ENCODE measurements at regions not wholly inside any gene's neighbourhood (a gene's known extent, or its start where the extent isn't known, plus 50 kb on each side); places are given as distances from the start of the nearest gene placed in this dataset.

GRCh38 chr7:41367967-41368882 lies 334.7 kb downstream of the INHBA start:
- no peak overlapping the region for H3K27ac ChIP-seq (ENCODE audit: low read length)
- H3K4me2 ChIP-seq (ENCODE audit: low read depth, low read length, poor library complexity, severe bottlenecking): no peak overlapping the region
- H3K27me3 ChIP-seq (ENCODE audit: low read length): no peaks in the 10 kb centered on the region
- H3K9me2 ChIP-seq (replicated peaks; ENCODE audit: insufficient read depth, low read length): no peaks in the 10 kb centered on the region
- H3K36me3 ChIP-seq (ENCODE audit: insufficient read depth, low read length): no peaks in the 10 kb centered on the region
- H3K9ac ChIP-seq (ENCODE audit: low read length): no peak overlapping the region
- no peaks in the 10 kb centered on the region for H4K20me1 ChIP-seq (ENCODE audit: insufficient read depth, low read depth, low read length)
- no peak overlapping the region for H3K4me3 ChIP-seq (ENCODE audit: low read length)
- no peaks in the 10 kb centered on the region for H3K4me1 ChIP-seq (ENCODE audit: low read length)
- peaks cover 5% of the 10 kb centered on the region; the same call in 1 of the 2 replicates for H3K9me3 ChIP-seq (ENCODE audit: low read length)
- H2AFZ ChIP-seq (ENCODE audit: low read length): no peak overlapping the region
- DNase-seq: no peak
- H3K79me2 ChIP-seq (ENCODE audit: low read length): no peaks in the 10 kb centered on the region

GRCh38 chr7:41351091-41351490 lies 351.8 kb downstream of the INHBA start:
- no peaks in the 10 kb centered on the region for H3K9me3 ChIP-seq (ENCODE audit: low read length)
- no peak overlapping the region for H3K27ac ChIP-seq (ENCODE audit: low read length)
- H3K9ac ChIP-seq (ENCODE audit: low read length): no peak overlapping the region
- H3K27me3 ChIP-seq (ENCODE audit: low read length): no peaks in the 10 kb centered on the region
- H3K4me3 ChIP-seq (ENCODE audit: low read length): no peak overlapping the region
- no peaks in the 10 kb centered on the region for H3K4me1 ChIP-seq (ENCODE audit: low read length)
- no peak overlapping the region for H3K4me2 ChIP-seq (ENCODE audit: low read depth, low read length, poor library complexity, severe bottlenecking)
- H3K36me3 ChIP-seq (ENCODE audit: insufficient read depth, low read length): no peaks in the 10 kb centered on the region
- no peaks in the 10 kb centered on the region for H3K79me2 ChIP-seq (ENCODE audit: low read length)
- no peak for DNase-seq
- H2AFZ ChIP-seq (ENCODE audit: low read length): no peak overlapping the region
- H3K9me2 ChIP-seq (replicated peaks; ENCODE audit: insufficient read depth, low read length): no peaks in the 10 kb centered on the region
- no peaks in the 10 kb centered on the region for H4K20me1 ChIP-seq (ENCODE audit: insufficient read depth, low read depth, low read length)

GRCh38 chr7:41346878-41347277 lies 356.0 kb downstream of the INHBA start:
- H3K9ac ChIP-seq (ENCODE audit: low read length): no peak overlapping the region
- no peak overlapping the region for H3K4me2 ChIP-seq (ENCODE audit: low read depth, low read length, poor library complexity, severe bottlenecking)
- DNase-seq: no peak
- H3K4me3 ChIP-seq (ENCODE audit: low read length): no peak overlapping the region
- no peaks in the 10 kb centered on the region for H3K9me3 ChIP-seq (ENCODE audit: low read length)
- H3K27me3 ChIP-seq (ENCODE audit: low read length): no peaks in the 10 kb centered on the region
- no peaks in the 10 kb centered on the region for H3K36me3 ChIP-seq (ENCODE audit: insufficient read depth, low read length)
- no peak overlapping the region for H2AFZ ChIP-seq (ENCODE audit: low read length)
- no peaks in the 10 kb centered on the region for H4K20me1 ChIP-seq (ENCODE audit: insufficient read depth, low read depth, low read length)
- no peaks in the 10 kb centered on the region for H3K79me2 ChIP-seq (ENCODE audit: low read length)
- H3K4me1 ChIP-seq (ENCODE audit: low read length): no peaks in the 10 kb centered on the region
- H3K9me2 ChIP-seq (replicated peaks; ENCODE audit: insufficient read depth, low read length): no peaks in the 10 kb centered on the region
- no peak overlapping the region for H3K27ac ChIP-seq (ENCODE audit: low read length)

DNA sequence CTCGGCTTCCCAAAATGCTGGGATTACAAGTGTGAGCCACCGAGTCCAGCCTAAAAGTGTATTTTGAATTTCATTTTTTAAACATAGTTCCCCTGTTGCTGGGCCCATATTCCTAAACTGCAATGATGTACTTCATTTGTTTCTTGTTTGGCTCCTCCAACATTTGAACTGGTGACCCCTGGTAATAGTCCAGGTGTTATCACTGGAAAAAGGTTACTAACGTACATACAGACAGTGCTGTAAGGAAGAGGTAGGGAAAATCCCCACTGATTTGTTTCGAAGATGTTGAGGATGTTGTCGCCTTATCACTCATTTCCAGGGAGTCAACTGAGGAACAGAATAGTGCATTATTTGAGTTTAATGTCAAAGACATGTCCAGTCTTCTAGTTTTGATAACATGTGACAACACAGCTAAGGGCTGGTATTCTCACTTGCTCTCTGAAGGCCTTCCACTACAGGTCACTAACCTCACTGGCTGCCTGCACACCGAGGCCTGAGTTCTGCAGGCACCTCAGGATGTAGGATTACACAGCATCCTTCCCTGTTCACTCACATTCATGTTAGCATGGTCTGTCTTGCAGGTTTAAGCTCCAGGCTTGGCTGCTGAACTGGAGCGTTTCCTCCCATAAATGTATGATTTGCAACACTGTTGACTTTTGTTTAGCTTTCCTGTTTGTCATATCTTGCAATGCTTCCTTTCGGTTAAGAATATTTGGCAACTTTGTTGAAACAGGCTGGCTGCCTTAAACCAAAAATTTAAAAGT lies 362.8 kb downstream of the INHBA start:
- Histone ChIP-seq H3K27ac (ENCODE audit: low read length) (no peak overlapping the region), H3K9me3 (ENCODE audit: low read length) (no peaks in the 10 kb centered on the region), H3K27me3 (ENCODE audit: low read length) (no peaks in the 10 kb centered on the region), H3K36me3 (ENCODE audit: insufficient read depth, low read length) (no peaks in the 10 kb centered on the region), H3K4me2 (ENCODE audit: low read depth, low read length, poor library complexity, severe bottlenecking) (no peak overlapping the region), H3K9me2 (replicated peaks; ENCODE audit: insufficient read depth, low read length) (no peaks in the 10 kb centered on the region), H2AFZ (ENCODE audit: low read length) (no peak overlapping the region), H3K79me2 (ENCODE audit: low read length) (no peaks in the 10 kb centered on the region), H3K4me1 (ENCODE audit: low read length) (no peaks in the 10 kb centered on the region), H4K20me1 (ENCODE audit: insufficient read depth, low read depth, low read length) (no peaks in the 10 kb centered on the region), H3K9ac (ENCODE audit: low read length) (no peak overlapping the region), H3K4me3 (ENCODE audit: low read length) (no peak overlapping the region)
- no peak for DNase-seq

- H3K27me3 ChIP-seq (ENCODE audit: low read length): no peaks in the 10 kb centered on the region
- no peaks in the 10 kb centered on the region for H3K9me2 ChIP-seq (replicated peaks; ENCODE audit: insufficient read depth, low read length)
- H2AFZ ChIP-seq (ENCODE audit: low read length): no peak overlapping the region
- no peak overlapping the region for H3K4me2 ChIP-seq (ENCODE audit: low read depth, low read length, poor library complexity, severe bottlenecking)
- no peak overlapping the region for H3K27ac ChIP-seq (ENCODE audit: low read length)
- no peaks in the 10 kb centered on the region for H3K79me2 ChIP-seq (ENCODE audit: low read length)
- DNase-seq: no peak
- no peaks in the 10 kb centered on the region for H3K4me1 ChIP-seq (ENCODE audit: low read length)
- no peaks in the 10 kb centered on the region for H3K9me3 ChIP-seq (ENCODE audit: low read length)
- no peak overlapping the region for H3K9ac ChIP-seq (ENCODE audit: low read length)
- no peaks in the 10 kb centered on the region for H4K20me1 ChIP-seq (ENCODE audit: insufficient read depth, low read depth, low read length)
- no peaks in the 10 kb centered on the region for H3K36me3 ChIP-seq (ENCODE audit: insufficient read depth, low read length)
- H3K4me3 ChIP-seq (ENCODE audit: low read length): no peak overlapping the region
These were observed 365.9 kb downstream of the INHBA start for GRCh38 chr7:41336981-41337380.

- no peak overlapping the region for H3K9ac ChIP-seq (ENCODE audit: low read length)
- DNase-seq: no peak
- H3K27ac ChIP-seq (ENCODE audit: low read length): no peak overlapping the region
- H2AFZ ChIP-seq (ENCODE audit: low read length): no peak overlapping the region
- H3K36me3 ChIP-seq (ENCODE audit: insufficient read depth, low read length): no peaks in the 10 kb centered on the region
- no peaks in the 10 kb centered on the region for H3K4me1 ChIP-seq (ENCODE audit: low read length)
- H3K4me3 ChIP-seq (ENCODE audit: low read length): no peak overlapping the region
- no peak overlapping the region for H3K4me2 ChIP-seq (ENCODE audit: low read depth, low read length, poor library complexity, severe bottlenecking)
- H3K27me3 ChIP-seq (ENCODE audit: low read length): no peaks in the 10 kb centered on the region
- H3K79me2 ChIP-seq (ENCODE audit: low read length): no peaks in the 10 kb centered on the region
- H4K20me1 ChIP-seq (ENCODE audit: insufficient read depth, low read depth, low read length): no peaks in the 10 kb centered on the region
- H3K9me3 ChIP-seq (ENCODE audit: low read length): no peaks in the 10 kb centered on the region
- H3K9me2 ChIP-seq (replicated peaks; ENCODE audit: insufficient read depth, low read length): no peaks in the 10 kb centered on the region
These were observed 366.4 kb downstream of the INHBA start for GRCh38 chr7:41336455-41336952.

GRCh38 chr7:41334071-41334862 lies 368.6 kb downstream of the INHBA start:
- H3K9me2 ChIP-seq (replicated peaks; ENCODE audit: insufficient read depth, low read length): no peaks in the 10 kb centered on the region

DNA sequence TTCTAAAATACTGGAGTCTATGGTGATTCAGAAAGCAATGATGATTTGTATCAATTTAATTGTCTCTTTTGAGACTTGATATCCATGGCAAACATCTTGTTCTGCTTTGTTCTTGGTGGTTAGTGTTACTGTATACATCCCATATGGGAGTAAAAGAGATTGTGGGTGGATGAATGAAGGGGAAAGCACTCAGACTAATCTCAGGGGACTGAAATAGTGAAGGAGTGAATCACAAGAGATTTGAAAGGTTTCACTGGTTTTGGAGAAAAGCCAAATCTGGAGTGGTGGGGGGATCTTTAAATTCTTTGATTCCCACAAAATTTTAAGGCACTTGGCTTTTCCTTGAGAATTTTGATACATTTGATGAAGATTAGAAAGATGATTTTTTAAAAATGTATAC lies 369.4 kb downstream of the INHBA start:
- H3K4me1 ChIP-seq (ENCODE audit: low read length): no peaks in the 10 kb centered on the region
- no peaks in the 10 kb centered on the region for H3K79me2 ChIP-seq (ENCODE audit: low read length)
- H3K9ac ChIP-seq (ENCODE audit: low read length): no peak overlapping the region
- H4K20me1 ChIP-seq (ENCODE audit: insufficient read depth, low read depth, low read length): no peaks in the 10 kb centered on the region
- no peaks in the 10 kb centered on the region for H3K9me2 ChIP-seq (replicated peaks; ENCODE audit: insufficient read depth, low read length)
- no peak for DNase-seq
- no peaks in the 10 kb centered on the region for H3K9me3 ChIP-seq (ENCODE audit: low read length)
- H2AFZ ChIP-seq (ENCODE audit: low read length): no peak overlapping the region
- no peak overlapping the region for H3K4me3 ChIP-seq (ENCODE audit: low read length)
- H3K36me3 ChIP-seq (ENCODE audit: insufficient read depth, low read length): no peaks in the 10 kb centered on the region
- H3K4me2 ChIP-seq (ENCODE audit: low read depth, low read length, poor library complexity, severe bottlenecking): no peak overlapping the region
- H3K27me3 ChIP-seq (ENCODE audit: low read length): no peaks in the 10 kb centered on the region
- no peak overlapping the region for H3K27ac ChIP-seq (ENCODE audit: low read length)

More at GRCh38 chr7:41334071-41334862, 368.6 kb downstream of the INHBA start:
- Histone ChIP-seq H3K27me3 (ENCODE audit: low read length) (no peaks in the 10 kb centered on the region), H3K27ac (ENCODE audit: low read length) (no peak overlapping the region), H3K9ac (ENCODE audit: low read length) (no peak overlapping the region), H3K4me3 (ENCODE audit: low read length) (no peak overlapping the region), H3K4me2 (ENCODE audit: low read depth, low read length, poor library complexity, severe bottlenecking) (no peak overlapping the region), H3K79me2 (ENCODE audit: low read length) (no peaks in the 10 kb centered on the region), H3K9me3 (ENCODE audit: low read length) (no peaks in the 10 kb centered on the region), H3K36me3 (ENCODE audit: insufficient read depth, low read length) (no peaks in the 10 kb centered on the region), H2AFZ (ENCODE audit: low read length) (no peak overlapping the region), H3K4me1 (ENCODE audit: low read length) (no peaks in the 10 kb centered on the region), H4K20me1 (ENCODE audit: insufficient read depth, low read depth, low read length) (no peaks in the 10 kb centered on the region)
- DNase-seq: no peak
